GM12872 (cell line): ENCODE measurements at regions not wholly inside any gene's neighbourhood (a gene's known extent, or its start where the extent isn't known, plus 50 kb on each side); places are given as distances from the start of the nearest gene placed in this dataset.

Experiments used
- CTCF ChIP-seq: IDR thresholded peaks from 3 replicates; pipeline ENCODE4 v1.5.1; 2011; ENCODE audit warnings: low read depth, mild to moderate bottlenecking, low read length, moderate library complexity; ENCODE audit not compliant: insufficient read depth

- TF ChIP-seq CTCF, result no peak
Measured at GRCh38 chr5:128687930-128688329, 149.9 kb upstream of the FBN2 start.

GRCh38 chr5:128693764-128694163 is 155.7 kb upstream of the FBN2 start:
- TF ChIP-seq CTCF, result no peak

GRCh38 chr5:128695791-128696530 is 157.9 kb upstream of the FBN2 start:
- TF ChIP-seq CTCF, result peak; percentile 44; the same call in 2 of the 3 replicates

GRCh38 chr5:128701301-128701700 is 163.3 kb upstream of the FBN2 start:
- TF ChIP-seq CTCF, result no peak

- no peak for TF ChIP-seq CTCF
Measured at GRCh38 chr5:128703322-128703721, 165.3 kb upstream of the FBN2 start.

GRCh38 chr5:128706269-128706668 is 168.2 kb upstream of the FBN2 start:
- no peak for TF ChIP-seq CTCF

GRCh38 chr5:128708841-128709240 is 170.8 kb upstream of the FBN2 start:
- TF ChIP-seq CTCF, result no peak
